ENCODE measurements at regions not wholly inside any gene's neighbourhood (a gene's known extent, or its start where the extent isn't known, plus 50 kb on each side); places are given as distances from the start of the nearest gene placed in this dataset.

GRCh38 chr7:68900096-68900495 lies 698.2 kb upstream of the AUTS2 start:
- Mint-ChIP-seq H3K9me3 (peaks cover 18% of the 10 kb centered on the region), H3K27ac (ENCODE audit: low read depth) (no peak overlapping the region)
- no peak for DNase-seq (ENCODE audit: low spot score in 2 of 2)

DNA sequence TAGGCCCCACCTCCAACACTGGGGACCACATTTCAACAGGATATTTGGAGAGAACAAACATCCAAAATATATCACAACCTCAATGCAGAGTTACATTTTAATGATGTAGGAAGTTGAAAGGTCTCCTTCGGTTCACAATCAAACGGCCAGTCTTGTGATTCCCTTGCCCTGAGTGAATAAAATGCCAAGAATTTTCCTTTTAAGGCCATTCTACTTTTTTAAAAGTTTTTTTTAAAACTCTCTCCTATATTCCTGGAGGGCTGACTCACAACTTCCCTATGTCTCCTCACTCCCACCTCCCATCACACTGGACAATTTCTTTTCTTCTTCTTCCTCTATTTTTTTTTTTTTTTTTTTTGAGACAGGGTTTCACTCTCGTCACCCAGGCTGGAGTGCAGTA lies 693.6 kb upstream of the AUTS2 start:
- Mint-ChIP-seq H3K4me1 (no peaks in the 10 kb centered on the region), H3K27me3 (no peaks in the 10 kb centered on the region), H3K27ac (ENCODE audit: low read depth) (no peak overlapping the region), H3K4me3 (no peak overlapping the region), H3K9me3 (peaks cover 6% of the 10 kb centered on the region), H3K36me3 (ENCODE audit: insufficient read depth) (no peaks in the 10 kb centered on the region)
- ATAC-seq (replicated peaks; ENCODE audit: extremely low read depth, poor library complexity, severe bottlenecking) (no peak), DNase-seq (ENCODE audit: low spot score in 2 of 2) (no peak)

More at GRCh38 chr7:68900096-68900495, 698.2 kb upstream of the AUTS2 start:
- ATAC-seq (replicated peaks; ENCODE audit: extremely low read depth, poor library complexity, severe bottlenecking) = no peak
- no peak overlapping the region for H3K4me3 Mint-ChIP-seq
- H3K4me1 Mint-ChIP-seq = no peaks in the 10 kb centered on the region
- H3K36me3 Mint-ChIP-seq (ENCODE audit: insufficient read depth) = no peaks in the 10 kb centered on the region
- H3K27me3 Mint-ChIP-seq = no peaks in the 10 kb centered on the region

DNA sequence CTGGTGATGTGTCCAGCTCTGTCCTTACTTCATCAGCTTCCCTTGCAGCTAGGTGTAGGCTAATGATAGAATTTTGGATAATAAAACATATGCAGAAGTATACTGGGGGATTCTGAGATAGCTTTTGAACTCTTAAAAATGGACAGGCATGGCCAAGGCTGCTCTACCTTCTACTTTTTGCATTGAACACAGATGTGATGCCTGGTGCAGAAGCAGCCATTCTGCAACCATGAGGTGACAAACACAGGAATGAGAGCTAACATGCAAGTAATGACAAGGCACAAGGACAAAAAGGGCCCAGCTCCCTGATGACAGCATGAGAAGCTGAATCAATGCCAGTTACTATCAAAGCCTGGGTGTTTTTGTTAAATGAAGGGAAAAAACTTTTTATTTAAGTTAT lies 686.5 kb upstream of the AUTS2 start:
- H3K4me3 Mint-ChIP-seq = no peak overlapping the region
- H3K27me3 Mint-ChIP-seq = no peaks in the 10 kb centered on the region
- DNase-seq (ENCODE audit: low spot score in 2 of 2) = no peak
- H3K9me3 Mint-ChIP-seq = peaks cover 12% of the 10 kb centered on the region
- no peak overlapping the region for H3K27ac Mint-ChIP-seq (ENCODE audit: low read depth)
- no peak for ATAC-seq (replicated peaks; ENCODE audit: extremely low read depth, poor library complexity, severe bottlenecking)
- no peaks in the 10 kb centered on the region for H3K36me3 Mint-ChIP-seq (ENCODE audit: insufficient read depth)
- H3K4me1 Mint-ChIP-seq = no peaks in the 10 kb centered on the region

GRCh38 chr7:68914006-68914405 lies 684.3 kb upstream of the AUTS2 start:
- Mint-ChIP-seq H3K27ac (ENCODE audit: low read depth) (no peak overlapping the region), H3K4me1 (no peaks in the 10 kb centered on the region), H3K27me3 (no peaks in the 10 kb centered on the region), H3K36me3 (ENCODE audit: insufficient read depth) (no peaks in the 10 kb centered on the region), H3K9me3 (peaks cover 24% of the 10 kb centered on the region), H3K4me3 (no peak overlapping the region)
- DNase-seq (ENCODE audit: low spot score in 2 of 2) (no peak), ATAC-seq (replicated peaks; ENCODE audit: extremely low read depth, poor library complexity, severe bottlenecking) (no peak)

DNA sequence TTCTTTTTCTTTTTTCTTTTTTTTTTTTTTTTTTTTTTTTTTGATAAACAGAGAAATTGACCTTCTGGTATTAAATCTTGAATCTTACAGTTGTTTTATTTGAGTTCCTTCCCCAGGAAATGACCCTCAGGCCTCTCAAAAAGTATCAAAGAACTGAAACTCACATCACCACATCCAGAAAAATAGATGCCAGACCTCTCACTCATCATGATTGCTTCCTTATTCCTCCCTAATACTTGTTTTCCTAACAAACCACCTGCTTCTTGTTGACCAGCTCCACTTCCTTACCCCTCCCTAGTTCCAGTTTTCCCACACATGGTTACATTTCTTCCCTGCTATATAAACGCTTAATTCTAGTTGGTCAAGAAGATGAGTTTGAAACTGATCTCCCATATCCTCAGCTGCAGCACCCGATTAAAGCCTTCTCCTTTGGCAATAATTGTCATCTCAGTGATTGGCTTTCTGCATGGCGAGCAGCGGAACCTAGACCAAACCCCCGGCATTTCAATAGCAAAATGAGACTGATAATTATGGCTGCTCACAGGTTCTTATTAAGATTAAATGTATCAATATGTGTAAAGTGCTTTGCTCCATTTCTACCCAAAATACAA lies 681.1 kb upstream of the AUTS2 start:
- Mint-ChIP-seq H3K36me3 (ENCODE audit: insufficient read depth) (no peaks in the 10 kb centered on the region), H3K27ac (ENCODE audit: low read depth) (no peak overlapping the region), H3K4me3 (no peak overlapping the region), H3K4me1 (no peaks in the 10 kb centered on the region), H3K9me3 (peaks cover 37% of the 10 kb centered on the region), H3K27me3 (no peaks in the 10 kb centered on the region)
- ATAC-seq (replicated peaks; ENCODE audit: extremely low read depth, poor library complexity, severe bottlenecking) = no peak
- DNase-seq (ENCODE audit: low spot score in 2 of 2) = no peak

GRCh38 chr7:68918621-68919020 lies 679.7 kb upstream of the AUTS2 start:
- ATAC-seq (replicated peaks; ENCODE audit: extremely low read depth, poor library complexity, severe bottlenecking) (no peak), DNase-seq (ENCODE audit: low spot score in 2 of 2) (no peak)
- Mint-ChIP-seq H3K27me3 (no peaks in the 10 kb centered on the region), H3K9me3 (peaks cover 31% of the 10 kb centered on the region), H3K36me3 (ENCODE audit: insufficient read depth) (no peaks in the 10 kb centered on the region), H3K27ac (ENCODE audit: low read depth) (no peak overlapping the region), H3K4me3 (no peak overlapping the region), H3K4me1 (no peaks in the 10 kb centered on the region)

DNA sequence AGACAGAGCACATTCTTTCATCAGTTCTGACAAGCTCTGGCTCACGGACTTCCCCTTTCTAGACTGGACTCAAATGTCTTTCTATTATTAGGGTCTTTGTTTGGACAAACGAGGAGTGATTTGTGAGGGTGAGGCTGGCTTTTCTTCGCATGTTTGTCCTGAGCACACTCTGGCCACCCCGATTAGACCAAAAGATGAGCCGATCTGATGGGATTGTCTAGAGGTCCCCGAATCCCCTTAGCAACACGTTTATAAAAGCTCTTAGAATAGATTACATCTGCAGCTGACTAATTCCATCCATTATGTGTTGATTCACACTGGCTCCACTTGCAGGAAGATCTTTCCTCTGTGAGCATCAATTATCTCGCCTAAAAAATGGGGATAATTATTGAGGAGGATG lies 675.4 kb upstream of the AUTS2 start:
- ATAC-seq (replicated peaks; ENCODE audit: extremely low read depth, poor library complexity, severe bottlenecking) (no peak), DNase-seq (ENCODE audit: low spot score in 2 of 2) (no peak)
- peaks cover 23% of the 10 kb centered on the region for H3K9me3 Mint-ChIP-seq
- no peaks in the 10 kb centered on the region for H3K36me3 Mint-ChIP-seq (ENCODE audit: insufficient read depth)
- H3K27me3 Mint-ChIP-seq = no peaks in the 10 kb centered on the region
- H3K27ac Mint-ChIP-seq (ENCODE audit: low read depth) = no peak overlapping the region
- H3K4me1 Mint-ChIP-seq = no peaks in the 10 kb centered on the region
- H3K4me3 Mint-ChIP-seq = no peak overlapping the region

GRCh38 chr7:68925241-68925640 lies 673.0 kb upstream of the AUTS2 start:
- H3K27ac Mint-ChIP-seq (ENCODE audit: low read depth) = no peak overlapping the region
- ATAC-seq (replicated peaks; ENCODE audit: extremely low read depth, poor library complexity, severe bottlenecking) (no peak), DNase-seq (ENCODE audit: low spot score in 2 of 2) (no peak)
- H3K4me3 Mint-ChIP-seq = no peak overlapping the region
- no peaks in the 10 kb centered on the region for H3K36me3 Mint-ChIP-seq (ENCODE audit: insufficient read depth)
- no peaks in the 10 kb centered on the region for H3K4me1 Mint-ChIP-seq
- H3K27me3 Mint-ChIP-seq = no peaks in the 10 kb centered on the region
- peaks cover 13% of the 10 kb centered on the region for H3K9me3 Mint-ChIP-seq

- no peaks in the 10 kb centered on the region for H3K4me1 Mint-ChIP-seq
- H3K27me3 Mint-ChIP-seq = no peaks in the 10 kb centered on the region
- H3K9me3 Mint-ChIP-seq = peaks cover 17% of the 10 kb centered on the region
- no peak for ATAC-seq (replicated peaks; ENCODE audit: extremely low read depth, poor library complexity, severe bottlenecking)
- H3K27ac Mint-ChIP-seq (ENCODE audit: low read depth) = no peak overlapping the region
- no peaks in the 10 kb centered on the region for H3K36me3 Mint-ChIP-seq (ENCODE audit: insufficient read depth)
- no peak overlapping the region for H3K4me3 Mint-ChIP-seq
- no peak for DNase-seq (ENCODE audit: low spot score in 2 of 2)
Observed at GRCh38 chr7:68929781-68930261, 668.5 kb upstream of the AUTS2 start.

DNA sequence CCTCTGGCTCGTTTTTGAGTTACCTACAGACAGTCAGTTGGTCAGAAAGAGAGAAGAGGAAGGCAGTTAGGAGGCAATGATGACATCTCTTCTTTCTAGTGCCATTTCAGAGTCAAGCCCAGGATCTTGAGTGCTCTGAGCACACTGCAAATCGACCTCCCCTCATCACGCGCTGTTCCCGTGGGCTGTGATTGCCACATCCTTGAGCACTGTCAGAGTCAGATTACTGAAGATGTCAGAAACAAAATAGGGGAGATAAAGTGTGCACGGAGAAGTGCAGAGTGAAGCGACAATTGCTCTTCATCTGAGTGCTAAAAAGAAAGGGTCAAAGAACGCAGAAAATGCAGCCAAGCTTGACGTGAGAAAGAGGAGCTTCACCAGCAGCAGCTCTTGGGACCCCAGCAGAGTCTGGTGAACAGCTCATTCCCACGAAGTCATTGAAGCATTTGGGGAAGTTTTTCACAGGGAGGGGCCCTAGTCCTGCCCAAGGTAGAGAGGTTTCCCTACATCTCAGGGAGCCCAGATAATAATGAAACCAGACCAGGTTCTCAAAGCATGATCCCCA lies 661.7 kb upstream of the AUTS2 start:
- DNase-seq (ENCODE audit: low spot score in 2 of 2) (no peak), ATAC-seq (replicated peaks; ENCODE audit: extremely low read depth, poor library complexity, severe bottlenecking) (no peak)
- H3K4me1 Mint-ChIP-seq = no peaks in the 10 kb centered on the region
- no peak overlapping the region for H3K27ac Mint-ChIP-seq (ENCODE audit: low read depth)
- no peaks in the 10 kb centered on the region for H3K36me3 Mint-ChIP-seq (ENCODE audit: insufficient read depth)
- H3K4me3 Mint-ChIP-seq = no peak overlapping the region
- H3K9me3 Mint-ChIP-seq = peaks cover 30% of the 10 kb centered on the region
- H3K27me3 Mint-ChIP-seq = no peaks in the 10 kb centered on the region

- Mint-ChIP-seq H3K9me3 (peaks cover 26% of the 10 kb centered on the region), H3K36me3 (ENCODE audit: insufficient read depth) (no peaks in the 10 kb centered on the region), H3K4me3 (no peak overlapping the region), H3K4me1 (no peaks in the 10 kb centered on the region), H3K27me3 (no peaks in the 10 kb centered on the region), H3K27ac (ENCODE audit: low read depth) (no peak overlapping the region)
- DNase-seq (ENCODE audit: low spot score in 2 of 2) (no peak), ATAC-seq (replicated peaks; ENCODE audit: extremely low read depth, poor library complexity, severe bottlenecking) (no peak)
Observed at GRCh38 chr7:68938151-68938550, 660.1 kb upstream of the AUTS2 start.

DNA sequence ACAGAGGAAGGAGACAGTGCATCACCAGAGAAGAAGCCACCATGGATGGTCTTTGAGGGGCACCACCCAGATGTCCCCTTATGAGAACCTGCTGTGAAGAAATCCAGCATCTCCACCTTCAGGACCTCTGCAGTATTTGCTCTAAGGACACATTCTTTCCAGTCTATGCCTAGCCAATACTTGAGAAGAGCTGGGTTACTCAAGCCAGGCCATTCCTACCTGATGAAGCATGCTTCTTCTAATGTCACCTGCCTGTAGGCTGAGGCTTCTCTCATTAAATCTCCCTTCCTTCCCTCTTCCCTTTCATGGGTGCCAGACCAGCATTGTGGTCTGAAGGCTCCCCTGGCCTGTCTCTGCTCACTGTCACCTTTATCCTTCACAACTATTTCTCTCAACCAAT lies 654.5 kb upstream of the AUTS2 start:
- ATAC-seq (replicated peaks; ENCODE audit: extremely low read depth, poor library complexity, severe bottlenecking) (no peak), DNase-seq (ENCODE audit: low spot score in 2 of 2) (no peak)
- Mint-ChIP-seq H3K36me3 (ENCODE audit: insufficient read depth) (no peaks in the 10 kb centered on the region), H3K4me3 (no peak overlapping the region), H3K9me3 (peaks cover 22% of the 10 kb centered on the region), H3K4me1 (no peaks in the 10 kb centered on the region), H3K27ac (ENCODE audit: low read depth) (no peak overlapping the region), H3K27me3 (no peaks in the 10 kb centered on the region)

GRCh38 chr7:68955656-68956055 lies 642.6 kb upstream of the AUTS2 start:
- Mint-ChIP-seq H3K27me3 (peaks cover 6% of the 10 kb centered on the region), H3K36me3 (ENCODE audit: insufficient read depth) (no peaks in the 10 kb centered on the region), H3K27ac (ENCODE audit: low read depth) (no peak overlapping the region), H3K4me1 (no peaks in the 10 kb centered on the region), H3K4me3 (no peak overlapping the region), H3K9me3 (peaks cover 36% of the 10 kb centered on the region)
- ATAC-seq (replicated peaks; ENCODE audit: extremely low read depth, poor library complexity, severe bottlenecking) (no peak), DNase-seq (ENCODE audit: low spot score in 2 of 2) (no peak)

Data from central memory CD8-positive, alpha-beta T cell (primary cell).